IPS DF 19.7 (cell line): ENCODE measurements at regions not wholly inside any gene's neighbourhood (a gene's known extent, or its start where the extent isn't known, plus 50 kb on each side); places are given as distances from the start of the nearest gene placed in this dataset.

Experiments used
- DNase-seq: peaks from one replicate; pipeline ENCODE4 v3.0.0-alpha.2; 2013; ENCODE audit warnings: low read depth, low spot score

- no peak for DNase-seq
Measured at GRCh38 chr14:66351310-66351709, 134.9 kb upstream of the CCDC196 start.

GRCh38 chr14:66359500-66359899 lies 126.7 kb upstream of the CCDC196 start:
- DNase-seq = no peak

- DNase-seq = no peak
Measured at GRCh38 chr14:66360366-66360926, 125.7 kb upstream of the CCDC196 start.

GRCh38 chr14:66361013-66361412 lies 125.2 kb upstream of the CCDC196 start:
- DNase-seq = no peak

- no peak for DNase-seq
Measured at GRCh38 chr14:66365388-66365787, 120.8 kb upstream of the CCDC196 start.

GRCh38 chr14:66369157-66369697 lies 116.9 kb upstream of the CCDC196 start:
- DNase-seq = no peak

GRCh38 chr14:66371776-66372175 lies 114.4 kb upstream of the CCDC196 start:
- DNase-seq = no peak

GRCh38 chr14:66375046-66375964 lies 110.9 kb upstream of the CCDC196 start:
- DNase-seq = no peak

- DNase-seq = no peak
Measured at GRCh38 chr14:66377574-66377973, 108.6 kb upstream of the CCDC196 start.

- no peak for DNase-seq
Measured at GRCh38 chr14:66378712-66379505, 107.3 kb upstream of the CCDC196 start.

- no peak for DNase-seq
Measured at GRCh38 chr14:66380143-66380542, 106.0 kb upstream of the CCDC196 start.

GRCh38 chr14:66381755-66382154 lies 104.4 kb upstream of the CCDC196 start:
- no peak for DNase-seq

GRCh38 chr14:66383257-66383656 lies 102.9 kb upstream of the CCDC196 start:
- no peak for DNase-seq

GRCh38 chr14:66383771-66384170 lies 102.4 kb upstream of the CCDC196 start:
- DNase-seq = no peak

- DNase-seq = no peak
Measured at GRCh38 chr14:66388516-66388915, 97.7 kb upstream of the CCDC196 start.

GRCh38 chr14:66389481-66389880 lies 96.7 kb upstream of the CCDC196 start:
- no peak for DNase-seq

- no peak for DNase-seq
Measured at GRCh38 chr14:66395300-66395699, 90.9 kb upstream of the CCDC196 start.

- DNase-seq = no peak
Measured at GRCh38 chr14:66396164-66396563, 90.0 kb upstream of the CCDC196 start.

GRCh38 chr14:66398437-66398836 lies 87.7 kb upstream of the CCDC196 start:
- no peak for DNase-seq

GRCh38 chr14:66401449-66402095 lies 84.6 kb upstream of the CCDC196 start:
- DNase-seq = no peak

GRCh38 chr14:66403183-66403582 lies 83.0 kb upstream of the CCDC196 start:
- no peak for DNase-seq
